D721Med (cell line): ENCODE measurements at regions not wholly inside any gene's neighbourhood (a gene's known extent, or its start where the extent isn't known, plus 50 kb on each side); places are given as distances from the start of the nearest gene placed in this dataset.

Experiments
- DNase-seq: peaks from one replicate; pipeline ENCODE4 v3.0.0; 2011; ENCODE audit warnings: low spot score; ENCODE audit not compliant: insufficient read length
- FAIRE-seq: peaks from 2 replicates; lab custom pipeline; 2011; peaks lifted over from hg19 to GRCh38; lab: Jason Lieb, UNC
- CTCF ChIP-seq: IDR thresholded peaks from 2 replicates; pipeline ENCODE4 v1.5.1; 2012; ENCODE audit warnings: mild to moderate bottlenecking, control low read depth; ENCODE audit not compliant: insufficient read depth; ENCODE audit errors: missing control alignments

GRCh38 chr10:8369666-8370065 lies 315.2 kb downstream of the GATA3 start:
- no peak for TF ChIP-seq CTCF
- no peak for FAIRE-seq
- no peak for DNase-seq

- no peak for TF ChIP-seq CTCF
- no peak for FAIRE-seq
- no peak for DNase-seq
Measured at GRCh38 chr10:8374334-8374733, 319.8 kb downstream of the GATA3 start.

GRCh38 chr10:8375137-8375536 lies 320.6 kb downstream of the GATA3 start:
- no peak for FAIRE-seq
- no peak for DNase-seq
- no peak for TF ChIP-seq CTCF

- no peak for TF ChIP-seq CTCF
- FAIRE-seq (no peak), DNase-seq (no peak)
Measured at GRCh38 chr10:8378198-8378983, 323.9 kb downstream of the GATA3 start.

- DNase-seq (no peak), FAIRE-seq (no peak)
- TF ChIP-seq CTCF, result no peak
Measured at GRCh38 chr10:8379906-8380832, 325.7 kb downstream of the GATA3 start.

GRCh38 chr10:8380833-8381496 lies 326.5 kb downstream of the GATA3 start:
- FAIRE-seq (no peak), DNase-seq (no peak)
- TF ChIP-seq CTCF, result no peak
